K562 (cell line): ENCODE measurements at regions not wholly inside any gene's neighbourhood (a gene's known extent, or its start where the extent isn't known, plus 50 kb on each side); places are given as distances from the start of the nearest gene placed in this dataset.

Experiments
- ATAC-seq: fragments of 200-7000 bp; cut with Tn5 transposase; 3 replicates; pipeline ENCODE4 v1.9.1; 2020; ENCODE audit warnings: moderate library complexity
- BruUV-seq: library from RNA; stranded (reverse); fragments of 400-500 nt; replicated peaks from 2 replicates; lab custom pipeline; 2021; lab: Mats Ljungman, UMichigan
- CTCF ChIA-PET: fragments of 300-600 bp; formaldehyde crosslinking; extraction: SDS; loops from one replicate; lab custom pipeline; 2021; ENCODE audit warnings: low intra/inter-chr PET ratio; lab: Yijun Ruan, JAX
- POLR2A ChIA-PET: fragments of 300-600, 350-650 bp; sonication (Branson Sonifier 250); formaldehyde crosslinking; extraction: SDS; loops from one replicate; lab custom pipeline; 2021; ENCODE audit warnings: antibody characterized with exemption, inconsistent platforms; lab: Yijun Ruan, JAX
- DNase-seq, 4 experiments: peaks; one replicate each; pipeline versions ENCODE4 v3.0.0 to v3.0.0-alpha.2; 2011 to 2018; ENCODE audit warnings: low spot score in 3 of 4, mixed read lengths in 3 of 4; ENCODE audit errors: extremely low read depth in 1 of 4
- FAIRE-seq: peaks from 2 replicates; lab custom pipeline; 2011; peaks lifted over from hg19 to GRCh38; lab: Jason Lieb, UNC
- H2AFZ ChIP-seq: 2 replicates; pipeline ENCODE4 v1.6.0; 2011; ENCODE audit warnings: low read depth, low read length, control low read depth, inconsistent platforms
- H3K27ac ChIP-seq: fragments of 200-600 bp; 3 replicates; pipeline ENCODE4 v1.8.0; 2011; ENCODE audit warnings: low read depth, mild to moderate bottlenecking, control low read depth, inconsistent platforms, low read length, moderate library complexity, mixed read lengths; ENCODE audit errors: extremely low read depth
- H3K27me3 ChIP-seq, 2 experiments: fragments of 300-600 bp in 1 of 2; 2 replicates in 1 of 2; 3 replicates in 1 of 2; pipeline versions ENCODE4 v1.6.0 to v1.8.0; 2011; ENCODE audit warnings: inconsistent platforms in 2 of 2, low read length in 2 of 2, mild to moderate bottlenecking in 1 of 2, mixed read lengths in 1 of 2, moderate library complexity in 1 of 2; ENCODE audit not compliant: control insufficient read depth in 2 of 2, insufficient read depth in 2 of 2
- H3K36me3 ChIP-seq: fragments of 300-600 bp; 3 replicates; pipeline ENCODE4 v1.8.0; 2011; ENCODE audit warnings: mild to moderate bottlenecking, low read length, inconsistent platforms; ENCODE audit not compliant: control insufficient read depth, insufficient read depth
- H3K4me1 ChIP-seq, 2 experiments: fragments of 200-600 bp in 1 of 2; replicated peaks in 1 of 2; 2 replicates in 1 of 2; 3 replicates in 1 of 2; pipeline versions ENCODE4 v1.5.1 to v1.8.0; 2011; ENCODE audit warnings: inconsistent platforms in 2 of 2, low read length in 2 of 2, mild to moderate bottlenecking in 1 of 2, mixed read lengths in 1 of 2, moderate library complexity in 1 of 2; ENCODE audit not compliant: control insufficient read depth in 2 of 2, insufficient read depth in 2 of 2
- H3K4me2 ChIP-seq: 2 replicates; pipeline ENCODE4 v1.6.1; 2011; ENCODE audit warnings: low read length, control low read depth, inconsistent platforms, mixed read lengths; ENCODE audit not compliant: insufficient read depth
- H3K4me3 ChIP-seq: fragments of 200-600 bp; sonication (generic), shearing (Covaris generic); 2 replicates; pipeline ENCODE4 v1.5.1; 2016; ENCODE audit warnings: control low read depth, inconsistent platforms
- H3K79me2 ChIP-seq: fragments of 200-600 bp; 3 replicates; pipeline ENCODE4 v1.8.0; 2011; ENCODE audit warnings: low read length, inconsistent platforms; ENCODE audit not compliant: control insufficient read depth, insufficient read depth
- H3K9ac ChIP-seq, 2 experiments: 2 replicates each; pipeline versions ENCODE4 v1.6.0 to v1.6.1; 2011; ENCODE audit warnings: low read depth in 2 of 2, low read length in 2 of 2, control low read depth in 1 of 2, inconsistent platforms in 1 of 2, mild to moderate bottlenecking in 1 of 2, mixed read lengths in 1 of 2; ENCODE audit not compliant: insufficient read depth in 1 of 2
- H3K9me1 ChIP-seq: one replicate; pipeline ENCODE4 v1.6.0; 2011; ENCODE audit warnings: inconsistent platforms, mild to moderate bottlenecking, low read length, moderate library complexity; ENCODE audit not compliant: control insufficient read depth, insufficient read depth
- H3K9me3 ChIP-seq: replicated peaks from 2 replicates; pipeline ENCODE4 v1.5.1; 2011; ENCODE audit warnings: low read depth, low read length, inconsistent platforms; ENCODE audit not compliant: control insufficient read depth, insufficient read depth
- H4K20me1 ChIP-seq: replicated peaks from 2 replicates; pipeline ENCODE4 v1.6.1; 2011; ENCODE audit warnings: low read length, inconsistent platforms, mixed read lengths; ENCODE audit not compliant: control insufficient read depth, insufficient read depth
- CBX3 ChIP-seq, 2 experiments: IDR thresholded peaks; 1 replicate in 1 of 2; 2 replicates in 1 of 2; pipeline ENCODE4 v1.6.1; 2012; ENCODE audit warnings: inconsistent platforms in 2 of 2, low read length in 2 of 2, borderline replicate concordance in 1 of 2, control low read depth in 1 of 2
- KDM1A ChIP-seq, 2 experiments: fragments of 450-650 bp; IDR thresholded peaks; 2 replicates each; pipeline ENCODE4 v1.6.1; 2016; ENCODE audit warnings: mild to moderate bottlenecking in 2 of 2
- MTA2 ChIP-seq: fragments of 450-650 bp; IDR thresholded peaks from 2 replicates; pipeline ENCODE4 v1.6.1; 2016; ENCODE audit warnings: low read depth
- NFATC3 ChIP-seq: fragments of 450-650 bp; IDR thresholded peaks from 2 replicates; pipeline ENCODE4 v1.6.1; 2017; ENCODE audit warnings: mild to moderate bottlenecking
- RNF219 ChIP-seq: fragments of 250-450 bp; sonication (Bioruptor Pico); IDR thresholded peaks from 2 replicates; pipeline ENCODE4 v1.5.0; 2022; ENCODE audit warnings: mild to moderate bottlenecking
- SP2 ChIP-seq: IDR thresholded peaks from 2 replicates; pipeline ENCODE4 v1.6.1; 2011; ENCODE audit warnings: mild to moderate bottlenecking, low read depth, low read length, moderate library complexity; ENCODE audit not compliant: poor library complexity, severe bottlenecking; ENCODE audit errors: extremely low read depth
- USF2 ChIP-seq: sonication (generic); formaldehyde crosslinking; IDR thresholded peaks from 2 replicates; pipeline ENCODE4 v1.5.0; 2020; ENCODE audit warnings: missing genetic modification reagents
- YY1 ChIP-seq, 3 experiments: IDR thresholded peaks; 2 replicates each; pipeline ENCODE4 v1.6.1; 2011; ENCODE audit warnings: low read length in 2 of 3, mild to moderate bottlenecking in 2 of 3, moderate library complexity in 2 of 3, borderline replicate concordance in 1 of 3, control low read depth in 1 of 3, low read depth in 1 of 3; ENCODE audit not compliant: insufficient read depth in 3 of 3, insufficient replicate concordance in 2 of 3, control insufficient read depth in 1 of 3, insufficient read length in 1 of 3; ENCODE audit errors: extremely low read depth in 1 of 3
- ZBTB34 ChIP-seq: fragments of 250-450 bp; sonication (Bioruptor Pico); IDR thresholded peaks from 2 replicates; pipeline ENCODE4 v1.8.0; 2021; ENCODE audit warnings: mild to moderate bottlenecking, moderate library complexity
- ZNF217 ChIP-seq: sonication (generic); formaldehyde crosslinking; IDR thresholded peaks from 2 replicates; pipeline ENCODE4 v1.8.0; 2022; ENCODE audit warnings: mild to moderate bottlenecking, missing genetic modification reagents
- WGBS: fragments of 100-300 bp; shearing (Covaris generic); methylation state at CpG from one replicate; pipeline ENCODE4 v1.1.6; 2016; ENCODE audit warnings: low coverage, mixed read lengths; ENCODE audit not compliant: insufficient coverage; ENCODE audit errors: missing lambda C conversion rate; 5-methylcytosine and 5-hydroxymethylcytosine counted together
- in situ Hi-C: fragments of 300-500 bp; cut with MboI; formaldehyde crosslinking; loops from 4 replicates; pipeline ENCODE4 v1.15.0; 2018; ENCODE audit warnings: inconsistent platforms, mixed read lengths
- intact Hi-C: fragments of 100-400 bp; cut with micrococcal nuclease; formaldehyde crosslinking; loops from 2 replicates; pipeline ENCODE4 v1.14.2; 2022
- TF ChIP-seq, protein P1 (sequence below): fragments of 250-450 bp; sonication (Bioruptor Pico); IDR thresholded peaks from 2 replicates; pipeline ENCODE4 v1.4.0; 2020

DNA sequence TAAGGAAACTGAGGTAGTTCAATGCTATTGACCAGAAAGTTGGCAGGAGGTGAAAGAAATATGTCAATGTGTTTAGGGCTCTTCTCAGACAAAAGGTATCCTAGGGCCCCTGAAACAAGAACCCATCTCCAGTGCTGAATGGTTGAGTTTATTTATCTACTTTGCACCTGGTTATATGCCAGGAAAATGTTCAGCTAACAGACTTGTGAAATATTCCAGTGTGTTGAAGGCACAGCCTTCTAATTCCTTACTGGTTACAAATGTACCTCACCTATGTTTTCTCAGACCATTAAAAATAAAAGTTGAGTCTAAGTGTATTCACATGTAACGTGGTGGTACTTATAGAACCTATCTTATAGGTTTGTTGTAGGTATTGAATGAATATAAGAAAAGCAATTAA is 511.7 kb upstream of the SEL1L start:
- Histone ChIP-seq H3K4me3 (no peak overlapping the region), H3K4me2 (no peak overlapping the region), H3K27me3 (no peaks in the 10 kb centered on the region), H4K20me1 (no peaks in the 10 kb centered on the region), H3K9me3 (no peaks in the 10 kb centered on the region), H3K36me3 (no peaks in the 10 kb centered on the region), H3K79me2 (no peaks in the 10 kb centered on the region), H3K9ac (no peak overlapping the region), H3K27ac (no peak overlapping the region), H2AFZ (no peak overlapping the region), H3K9me1 (no peaks in the 10 kb centered on the region), H3K4me1 (no peaks in the 10 kb centered on the region)
- no TSS peak for BruUV-seq
- FAIRE-seq (no peak), DNase-seq (no peak), ATAC-seq (no peak)
- TF ChIP-seq ZNF217 (CRISPR knock-in tag) (no peak), NFATC3 (no peak), RNF219 (CRISPR knock-in tag) (no peak), YY1 (IDR thresholded peaks at IDR 0.05; ENCODE audit: borderline replicate concordance in 1 of 3, control insufficient read depth in 1 of 3, extremely low read depth in 1 of 3, insufficient read depth in 3 of 3, insufficient read length in 1 of 3, insufficient replicate concordance in 2 of 3, low read depth in 1 of 3, low read length in 2 of 3) (no peak), MTA2 (no peak), USF2 (CRISPR knock-in tag) (no peak), CBX3 (IDR thresholded peaks at IDR 0.05; ENCODE audit: borderline replicate concordance in 1 of 2, low read length in 2 of 2) (no peak), SP2 (no peak), ZBTB34 (CRISPR knock-in tag) (no peak), KDM1A (IDR thresholded peaks at IDR 0.05) (no peak)
- TF ChIP-seq, protein P1, sequence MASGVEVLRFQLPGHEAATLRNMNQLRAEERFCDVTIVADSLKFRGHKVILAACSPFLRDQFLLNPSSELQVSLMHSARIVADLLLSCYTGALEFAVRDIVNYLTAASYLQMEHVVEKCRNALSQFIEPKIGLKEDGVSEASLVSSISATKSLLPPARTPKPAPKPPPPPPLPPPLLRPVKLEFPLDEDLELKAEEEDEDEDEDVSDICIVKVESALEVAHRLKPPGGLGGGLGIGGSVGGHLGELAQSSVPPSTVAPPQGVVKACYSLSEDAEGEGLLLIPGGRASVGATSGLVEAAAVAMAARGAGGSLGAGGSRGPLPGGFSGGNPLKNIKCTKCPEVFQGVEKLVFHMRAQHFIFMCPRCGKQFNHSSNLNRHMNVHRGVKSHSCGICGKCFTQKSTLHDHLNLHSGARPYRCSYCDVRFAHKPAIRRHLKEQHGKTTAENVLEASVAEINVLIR: no peak
- 0% methylated on average over 1 of the region's 1 CpG for WGBS
- CTCF ChIA-PET: no interaction called here
- POLR2A ChIA-PET: no interaction called here
- intact Hi-C loops: no loop called here
- in situ Hi-C loops: no loop called here
